Loucy (cell line): ENCODE measurements at regions not wholly inside any gene's neighbourhood (a gene's known extent, or its start where the extent isn't known, plus 50 kb on each side); places are given as distances from the start of the nearest gene placed in this dataset.

Experiments used
- CTCF ChIP-seq: fragments of 200-600 bp; sonication (generic); conservative IDR thresholded peaks from 2 replicates; pipeline ENCODE4 v1.5.1; 2014; ENCODE audit warnings: mild to moderate bottlenecking, antibody characterized with exemption, low read length
- EZH2phosphoT487 ChIP-seq: fragments of 200-600 bp; IDR thresholded peaks from 2 replicates; pipeline ENCODE4 v1.6.1; 2018; ENCODE audit warnings: antibody characterized with exemption, mild to moderate bottlenecking, moderate library complexity, borderline replicate concordance

GRCh38 chr14:28321475-28322244 lies 444.9 kb upstream of the FOXG1 start:
- TF ChIP-seq CTCF = no peak
- TF ChIP-seq EZH2phosphoT487 = no peak
